Raji (cell line): ENCODE measurements at regions not wholly inside any gene's neighbourhood (a gene's known extent, or its start where the extent isn't known, plus 50 kb on each side); places are given as distances from the start of the nearest gene placed in this dataset.

ENCODE experiments used
- POLR2A ChIP-seq: IDR thresholded peaks from 2 replicates; pipeline ENCODE4 v1.6.1; 2011; ENCODE audit warnings: low read depth, low read length, control low read depth; ENCODE audit not compliant: insufficient read depth

DNA sequence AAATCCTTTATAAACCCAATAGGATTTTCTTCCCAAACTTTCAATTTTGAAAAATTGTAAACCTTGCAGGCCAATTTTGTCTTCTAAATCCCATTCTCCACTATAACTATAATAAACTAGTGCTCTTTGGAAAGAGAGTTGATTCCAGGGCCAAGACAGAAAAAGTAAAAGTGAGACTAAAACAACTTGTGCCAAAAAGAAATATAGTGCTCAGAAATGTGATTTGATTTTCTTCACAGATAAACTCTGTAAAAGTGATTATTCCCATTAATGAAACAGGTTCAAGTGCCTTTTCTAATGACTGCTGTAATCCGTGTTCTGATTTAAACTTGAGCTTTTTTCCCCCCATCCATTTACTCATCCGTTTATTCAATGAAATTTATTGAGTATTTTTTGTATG is 1831.1 kb downstream of the SLITRK5 start:
- TF ChIP-seq POLR2A = no peak

DNA sequence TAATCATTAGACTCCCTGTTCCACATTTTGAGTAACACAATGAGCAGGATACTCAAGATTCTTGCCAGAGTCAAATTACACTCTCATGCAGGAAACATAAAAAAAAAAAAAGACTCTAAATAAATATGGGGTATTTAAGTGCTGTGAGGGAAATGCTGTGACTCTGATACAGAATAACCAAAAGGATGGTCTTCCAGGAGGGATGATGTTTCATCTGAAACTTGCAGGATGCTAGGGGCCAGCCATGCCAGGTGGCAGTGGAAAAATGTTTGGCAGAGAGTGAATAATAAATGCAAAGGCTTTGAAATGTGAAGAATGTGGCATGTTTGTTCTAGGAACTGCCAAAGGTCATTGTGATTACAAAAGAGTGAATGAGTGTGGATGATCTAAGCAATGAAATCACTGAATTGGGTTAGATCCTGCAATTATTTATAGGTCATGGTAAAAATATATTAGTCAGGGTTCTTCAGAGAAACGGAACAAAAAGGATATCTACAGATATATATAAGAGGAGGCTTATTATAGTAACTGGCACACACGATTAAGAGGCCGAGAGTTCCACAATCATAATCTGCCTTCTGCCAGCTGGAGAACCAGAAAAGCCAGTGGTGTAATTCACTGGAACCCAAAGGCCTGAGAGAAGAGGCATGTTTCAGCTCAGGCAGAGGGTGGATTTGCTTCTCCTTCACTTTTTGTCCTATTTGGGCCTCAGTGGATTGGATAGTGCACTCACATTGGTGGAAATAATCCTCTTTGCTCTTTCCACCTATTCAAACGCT is 1832.8 kb upstream of the MIR17HG start:
- no peak for TF ChIP-seq POLR2A

DNA sequence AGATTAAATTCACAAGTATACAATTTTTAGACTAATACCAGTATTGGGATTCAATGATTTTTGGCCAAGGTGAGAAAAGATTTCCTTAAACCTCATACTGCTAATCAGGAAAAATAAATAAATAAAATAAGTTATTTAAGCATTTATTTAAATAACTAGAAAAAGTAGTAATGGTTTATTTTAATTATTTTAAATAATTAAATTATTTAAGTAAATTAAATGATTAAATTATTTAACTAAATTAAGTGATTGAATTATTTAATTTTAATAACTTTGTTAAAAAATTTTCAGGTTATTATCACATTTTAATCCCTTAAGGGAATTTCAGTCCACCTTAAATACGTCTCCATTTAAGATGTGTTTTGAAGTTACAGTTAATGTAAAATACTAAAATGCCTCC is 1831.5 kb upstream of the MIR17HG start:
- TF ChIP-seq POLR2A = no peak

DNA sequence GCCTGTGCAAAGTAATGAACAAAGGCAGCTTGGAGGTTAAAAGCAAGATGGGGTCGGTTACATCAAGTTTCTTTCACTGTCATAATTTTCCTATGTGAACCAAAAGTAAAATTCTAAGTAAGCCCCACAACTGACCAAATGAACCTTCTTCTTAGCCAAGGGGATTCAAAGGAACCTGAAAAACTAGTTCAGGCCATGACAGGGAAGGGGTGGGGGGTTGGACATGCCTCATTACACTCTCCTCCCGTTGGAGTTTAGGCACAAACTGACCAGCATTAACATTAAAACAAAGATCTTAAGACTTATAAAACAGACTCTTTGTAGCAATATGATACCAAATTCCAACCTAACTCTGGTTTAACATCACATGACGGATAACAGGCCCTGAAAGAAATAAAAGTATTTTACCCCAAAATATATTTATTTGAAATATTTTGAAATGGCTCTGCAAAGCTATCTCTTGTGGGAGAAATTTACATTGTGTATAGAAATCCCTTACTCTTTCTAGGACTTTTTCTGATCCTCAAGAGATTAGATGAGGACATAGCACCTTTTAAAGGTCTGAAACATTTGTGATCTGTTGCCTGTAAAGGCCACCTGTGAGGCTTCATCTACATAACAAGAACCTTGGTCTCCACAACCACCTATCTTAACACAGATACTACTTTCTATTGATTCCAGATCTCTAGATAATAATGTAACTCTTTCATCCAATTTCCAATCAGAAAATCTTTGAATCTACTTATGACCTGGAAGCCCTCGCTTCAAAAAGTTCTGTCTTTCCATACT is 1829.0 kb upstream of the MIR17HG start:
- TF ChIP-seq POLR2A = no peak

DNA sequence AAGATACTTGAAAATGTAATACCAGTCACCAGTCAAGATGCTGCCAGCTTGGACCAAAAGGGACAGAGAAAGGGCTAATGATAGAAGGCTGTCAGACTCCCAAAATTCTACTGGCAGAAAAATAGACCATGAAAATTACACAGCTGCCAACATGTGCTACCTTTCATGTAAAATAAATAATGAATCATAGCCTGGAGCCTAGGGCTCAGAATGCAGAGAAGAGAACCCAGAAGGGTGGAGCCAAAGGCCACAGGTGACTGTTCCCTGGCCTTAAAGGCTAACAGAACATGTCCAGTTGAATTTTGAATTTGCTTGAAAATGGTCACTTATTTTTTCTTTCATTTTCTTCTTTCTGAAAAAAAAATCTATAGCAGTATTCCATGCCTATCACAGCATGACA is 1827.0 kb upstream of the MIR17HG start:
- no peak for TF ChIP-seq POLR2A

DNA sequence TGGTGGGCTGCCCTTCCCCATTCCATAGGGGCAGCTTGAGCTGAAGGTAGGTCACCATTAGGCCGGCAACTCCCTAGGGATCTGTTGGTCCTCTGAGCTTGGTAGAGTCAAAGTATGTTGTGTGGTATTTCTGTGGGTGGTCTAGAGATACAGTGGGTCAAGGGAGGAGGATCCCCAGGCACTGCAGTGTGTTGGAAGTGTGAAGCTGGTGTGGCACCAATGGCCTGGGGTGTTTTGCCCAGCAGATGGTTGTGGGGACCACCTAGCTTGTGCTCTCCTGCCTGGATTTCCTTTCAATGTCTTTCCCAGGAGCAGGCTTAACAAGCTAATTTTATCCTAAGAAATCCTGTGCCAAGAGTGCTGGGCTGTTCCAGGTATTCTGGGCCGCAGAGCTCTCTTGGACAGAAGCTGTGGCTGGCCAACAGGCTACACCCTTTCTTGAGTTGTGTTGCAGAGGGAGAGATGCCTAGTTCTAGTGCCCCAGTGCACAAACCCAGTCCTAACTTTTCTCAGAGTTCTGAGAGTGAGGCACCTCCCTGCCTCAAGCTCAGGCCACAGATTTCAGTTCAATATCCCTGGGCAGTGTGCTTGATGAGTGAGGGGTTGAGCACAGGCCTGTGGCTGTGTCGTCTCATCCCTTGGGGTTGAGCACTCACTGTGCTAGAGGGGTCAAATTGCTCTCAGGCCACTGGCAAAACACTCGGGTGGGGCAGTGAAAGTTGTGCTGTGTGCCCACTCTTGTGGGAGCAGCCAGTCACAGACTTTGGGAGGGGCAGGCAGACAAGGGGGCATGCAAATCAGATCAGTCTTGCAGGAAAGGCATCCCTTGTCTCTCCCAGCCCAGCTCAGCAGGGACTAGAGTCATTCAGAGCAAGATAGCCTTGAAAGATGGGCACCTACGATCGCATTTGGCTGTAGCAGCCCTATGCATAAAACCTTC is 1806.1 kb upstream of the MIR17HG start:
- no peak for TF ChIP-seq POLR2A

DNA sequence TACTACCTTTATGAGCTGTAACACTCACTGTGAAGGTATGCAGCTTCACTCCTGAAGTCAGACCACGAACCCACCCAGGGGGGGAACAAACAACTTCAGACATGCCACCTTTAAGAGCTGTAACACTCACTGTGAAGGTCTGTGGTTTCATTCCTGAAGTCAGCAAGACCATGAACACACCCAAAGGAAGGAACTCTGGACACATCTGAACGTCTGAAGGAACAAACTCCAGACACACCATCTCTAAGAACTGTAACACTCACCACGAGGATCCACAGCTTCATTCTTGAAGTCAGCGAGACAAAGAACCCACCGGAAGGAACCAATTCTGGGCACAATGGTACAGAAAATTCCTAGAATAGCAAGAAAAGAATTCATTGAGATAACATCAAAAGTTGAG is 1796.5 kb upstream of the MIR17HG start:
- no peak for TF ChIP-seq POLR2A

DNA sequence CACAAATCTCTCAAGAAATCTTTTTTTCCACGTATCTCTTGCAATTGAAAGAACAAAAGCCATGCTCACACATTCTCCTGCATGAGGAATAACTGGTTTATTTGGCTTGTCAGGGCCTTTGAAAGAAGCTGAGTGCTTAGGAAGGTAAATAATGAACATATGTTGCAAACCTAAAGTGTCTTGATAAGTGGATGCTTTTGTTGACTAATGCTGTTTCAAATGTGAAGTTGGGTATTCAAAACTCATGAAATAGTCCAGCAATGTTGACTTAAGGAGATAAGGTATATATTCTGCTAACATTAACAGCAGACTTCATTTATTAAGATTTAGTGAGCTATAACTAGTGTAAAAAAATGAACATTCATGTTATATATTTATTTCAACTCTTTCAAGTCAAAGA is 1792.7 kb upstream of the MIR17HG start:
- TF ChIP-seq POLR2A = no peak

DNA sequence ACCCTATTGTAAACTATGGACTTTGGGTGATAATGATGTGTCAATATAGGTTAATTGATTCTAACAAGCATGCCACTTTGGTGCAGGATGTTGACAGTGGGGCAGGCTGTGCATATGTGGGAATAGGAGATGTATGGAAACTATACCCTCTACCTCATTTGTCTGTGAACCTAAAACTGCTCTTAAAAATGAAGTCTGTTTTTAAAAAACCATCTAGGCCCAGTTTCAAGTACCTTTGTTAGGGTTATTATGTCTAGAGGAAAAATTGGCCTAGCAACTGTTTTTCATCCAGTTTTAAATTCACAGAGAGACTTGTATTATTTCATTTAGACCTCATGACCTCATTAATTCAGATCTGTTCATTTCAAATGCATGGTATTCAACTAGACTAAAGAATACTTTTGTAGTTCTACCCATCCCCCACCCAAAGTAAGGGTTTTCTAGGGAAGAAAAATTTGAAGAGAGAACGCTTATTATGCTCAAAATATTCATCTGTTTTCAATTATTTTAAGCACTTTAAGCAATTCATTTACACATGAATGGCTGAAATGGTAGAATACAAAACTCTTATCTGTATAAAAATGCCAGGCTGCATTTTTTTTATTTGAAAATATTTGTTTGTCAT is 1781.9 kb upstream of the MIR17HG start:
- no peak for TF ChIP-seq POLR2A

DNA sequence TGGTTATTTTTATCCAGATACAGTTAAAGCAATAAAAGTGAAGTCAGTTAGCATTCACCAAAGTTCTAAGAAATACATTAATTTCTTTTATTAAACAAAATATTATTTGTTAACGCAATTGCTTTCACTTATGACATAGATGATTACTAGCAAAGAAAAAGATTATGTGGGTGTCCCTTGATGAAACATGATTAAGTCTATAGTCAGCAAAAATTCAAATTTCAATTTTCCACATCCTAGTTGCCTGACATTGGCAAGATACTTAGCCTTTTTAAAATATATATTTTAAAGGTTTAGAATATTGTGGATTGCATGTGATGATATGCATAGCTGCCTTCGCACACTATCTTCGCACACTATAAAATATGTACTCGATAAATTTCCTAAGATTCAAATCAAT is 1780.5 kb upstream of the MIR17HG start:
- TF ChIP-seq POLR2A = no peak

DNA sequence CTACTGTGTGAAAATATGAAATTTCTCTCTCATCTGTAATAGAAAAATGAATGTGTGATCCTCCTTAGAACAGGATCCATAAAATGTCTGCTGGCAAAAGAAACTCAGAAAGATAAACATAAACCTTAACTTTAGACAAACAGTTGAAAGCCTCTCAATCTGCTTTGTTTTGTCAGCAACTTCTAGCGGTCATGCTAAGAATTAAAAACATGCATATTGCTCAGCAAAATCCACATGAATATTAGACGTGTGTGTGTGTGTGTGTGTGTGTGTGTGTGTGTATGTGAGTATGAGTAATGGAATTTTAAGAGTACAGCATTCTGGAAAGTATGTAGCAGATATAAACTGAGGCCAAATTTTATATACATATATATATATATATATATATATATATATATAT is 1779.2 kb upstream of the MIR17HG start:
- TF ChIP-seq POLR2A = no peak

DNA sequence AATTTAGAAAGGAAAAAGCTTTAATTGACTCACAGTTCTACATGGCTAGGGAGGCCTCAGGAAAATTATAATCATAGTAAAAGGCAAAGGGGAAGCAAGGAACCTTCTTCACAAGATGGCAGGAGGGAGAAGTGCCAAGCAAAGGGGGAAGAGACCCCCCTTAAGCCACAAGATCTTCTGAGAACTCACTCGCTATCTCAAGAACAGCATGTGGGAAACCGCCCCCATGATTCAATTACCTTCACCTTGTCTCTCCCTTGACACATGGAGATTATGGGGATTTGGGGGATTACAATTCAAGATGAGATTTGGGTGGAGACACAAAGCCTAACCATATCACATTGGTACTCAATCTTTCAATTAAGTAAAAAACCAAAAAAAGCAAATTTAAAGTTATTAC is 1778.7 kb upstream of the MIR17HG start:
- no peak for TF ChIP-seq POLR2A

DNA sequence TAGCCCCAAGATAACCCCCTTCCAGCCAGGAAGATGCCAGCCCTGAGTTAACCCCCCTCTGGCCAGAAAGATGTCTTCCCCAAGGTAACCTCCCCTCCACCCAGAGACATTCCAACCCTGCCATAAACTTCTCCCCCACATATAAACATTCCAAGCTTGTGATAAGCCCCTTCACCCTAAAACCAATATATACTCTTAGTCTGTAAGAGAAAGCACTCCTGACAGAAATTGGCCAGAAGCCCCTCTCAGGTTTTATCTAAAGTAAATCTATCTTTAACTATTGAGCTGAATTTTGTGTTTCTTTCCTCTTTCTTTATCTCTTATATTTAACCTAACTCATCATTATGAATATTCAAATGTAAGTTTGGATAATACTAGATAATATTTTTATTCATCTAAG is 1775.8 kb upstream of the MIR17HG start:
- no peak for TF ChIP-seq POLR2A

DNA sequence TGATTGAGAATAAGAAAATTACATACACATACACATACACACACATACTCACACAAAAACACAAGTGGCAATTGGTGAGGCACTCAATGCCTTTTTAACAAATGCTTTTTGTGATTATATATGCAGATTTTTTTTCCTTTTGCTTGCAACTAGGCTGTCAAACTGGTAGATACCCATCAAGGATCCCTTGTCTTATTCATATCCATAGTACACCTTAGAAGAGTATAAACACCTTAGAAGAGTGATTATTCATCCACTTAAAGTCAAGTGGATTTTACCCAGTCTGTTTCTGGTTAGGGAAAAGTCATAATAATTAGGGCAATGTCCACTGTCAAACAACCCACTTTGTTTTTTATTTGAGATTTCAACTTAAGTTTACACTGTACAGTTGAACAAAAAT is 1773.4 kb upstream of the MIR17HG start:
- no peak for TF ChIP-seq POLR2A

DNA sequence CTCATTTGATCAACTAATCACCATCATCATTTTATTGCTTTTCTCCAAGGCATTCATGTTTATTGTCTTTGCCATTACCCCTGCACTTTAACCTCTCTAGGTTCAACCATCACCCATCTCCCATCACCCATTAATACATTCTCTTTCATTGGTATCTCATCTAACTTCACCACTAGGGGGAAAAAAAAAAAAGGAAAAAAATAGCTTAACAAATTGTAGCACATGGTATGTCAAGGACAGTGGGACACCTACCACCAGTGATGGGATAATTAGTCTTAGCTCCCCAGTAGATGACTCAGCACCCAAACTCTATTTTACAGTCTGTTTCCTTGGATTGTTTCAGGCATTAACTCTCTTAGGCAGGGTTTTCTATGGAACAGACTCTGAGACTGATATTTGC is 1770.2 kb upstream of the MIR17HG start:
- no peak for TF ChIP-seq POLR2A
